ENCODE measurements at regions not wholly inside any gene's neighbourhood (a gene's known extent, or its start where the extent isn't known, plus 50 kb on each side); places are given as distances from the start of the nearest gene placed in this dataset.
A peak's percentile ranks its signal among the peaks of the same experiment; 100 is the strongest.
"Not testable (repeated sequence)": the region's sequence is repeated elsewhere in the genome, so short reads cannot be mapped to it uniquely, and the experiment has no call there.

- DNase-seq = not testable (repeated sequence)
These were observed 620.3 kb downstream of the ZWINT start for GRCh38 chr10:55740767-55741166.

GRCh38 chr10:55740110-55740509 lies 620.9 kb downstream of the ZWINT start:
- no peak for DNase-seq

DNA sequence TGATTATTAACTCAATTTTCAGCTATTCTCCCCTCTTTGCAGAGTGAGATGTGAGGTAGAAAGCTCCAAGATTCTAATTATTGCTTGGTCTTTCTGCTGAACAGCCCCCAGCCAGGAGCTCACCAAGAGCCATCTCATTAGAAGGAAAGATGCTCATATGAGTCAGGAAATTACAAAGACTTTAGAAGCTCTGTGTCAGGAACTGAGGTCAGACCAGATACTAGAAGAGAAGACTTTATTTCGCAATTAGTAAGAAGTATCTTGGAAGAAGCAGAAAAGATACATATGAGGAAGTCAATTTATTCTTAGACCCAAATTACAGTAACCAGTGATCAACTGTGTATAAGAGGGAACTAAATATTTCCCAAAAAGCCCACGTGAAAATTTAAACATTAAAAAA lies 626.9 kb downstream of the ZWINT start:
- no peak for DNase-seq

- DNase-seq = no peak
These were observed 656.1 kb downstream of the ZWINT start for GRCh38 chr10:55704950-55705349.

DNA sequence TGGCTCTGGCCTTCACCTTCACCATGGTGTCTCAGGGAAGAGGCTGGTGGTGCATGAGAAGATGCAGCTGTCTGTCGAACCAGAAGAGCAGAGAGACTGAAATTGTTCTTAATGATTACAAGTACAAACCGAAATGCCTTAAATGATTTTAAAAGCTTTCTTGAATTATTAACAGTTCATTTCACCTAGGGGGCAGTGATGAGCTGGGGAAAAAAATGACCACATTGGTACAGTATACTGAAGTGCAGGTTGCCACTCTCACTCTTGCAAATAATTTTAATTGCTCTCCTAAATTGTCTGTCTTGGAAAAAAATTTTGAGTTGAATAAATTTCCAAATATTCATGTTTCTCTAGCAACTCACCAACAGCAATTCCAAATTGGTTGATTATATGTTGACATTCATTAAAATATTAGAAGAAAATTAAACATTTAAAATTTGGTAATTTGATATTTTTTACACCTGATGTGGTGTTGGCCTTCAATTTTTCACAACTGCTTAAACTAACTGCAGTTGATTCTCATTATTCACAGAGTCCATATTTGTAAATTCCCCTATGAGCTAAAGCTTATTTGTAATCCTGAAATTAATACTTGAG lies 692.6 kb downstream of the ZWINT start:
- DNase-seq = peak; percentile 9

DNA sequence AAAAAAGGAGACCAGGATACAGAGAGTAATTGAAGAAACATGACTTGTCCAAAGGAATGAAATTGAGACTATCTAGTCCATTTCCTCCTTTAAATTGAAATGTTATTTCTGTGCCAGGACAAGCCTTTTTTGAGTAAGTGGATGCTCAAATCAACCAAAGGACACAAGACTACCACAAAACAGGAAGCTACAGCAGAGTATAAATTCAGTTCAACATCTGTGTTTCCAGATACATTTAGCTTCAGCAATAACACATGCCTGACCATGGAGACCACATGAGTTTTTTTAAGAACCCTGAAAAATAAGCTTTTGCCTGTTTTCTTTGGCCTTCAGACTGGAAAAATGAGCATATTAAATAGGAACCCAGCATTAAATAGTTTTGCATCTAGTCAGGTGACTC lies 707.5 kb downstream of the ZWINT start:
- DNase-seq = no peak

GRCh38 chr10:55641601-55642000 lies 719.5 kb downstream of the ZWINT start:
- DNase-seq = no peak

- DNase-seq = peak; percentile 48
These were observed 729.9 kb downstream of the ZWINT start for GRCh38 chr10:55631071-55631654.

DNA sequence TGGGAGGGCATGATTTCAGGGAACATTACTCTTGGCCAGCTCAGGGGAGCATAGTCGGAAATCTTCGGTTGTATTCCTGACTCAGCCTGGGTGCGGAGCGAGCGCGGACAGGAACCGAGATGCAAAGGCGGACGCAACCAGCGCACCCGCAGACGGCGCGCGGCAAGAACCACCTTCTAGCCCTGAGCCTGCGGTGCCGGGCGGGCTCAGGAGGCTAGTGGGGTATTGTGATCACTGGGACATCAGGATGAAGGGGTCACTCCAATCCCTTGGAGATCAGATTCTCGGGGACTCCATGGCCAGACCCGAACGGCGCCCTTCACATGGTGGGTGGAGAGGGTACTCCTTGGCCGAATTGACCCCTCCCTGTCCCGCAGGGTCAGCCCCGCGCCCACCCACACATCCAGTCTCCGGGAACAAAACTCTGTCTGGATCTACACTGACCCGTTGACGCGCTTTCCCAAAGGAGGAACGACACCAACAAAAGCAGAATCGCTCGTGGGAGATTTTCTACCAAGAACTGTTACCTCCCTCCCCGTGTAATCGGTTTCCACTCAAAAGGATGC lies 730.5 kb downstream of the ZWINT start:
- no peak for DNase-seq

- DNase-seq = peak; percentile 29
These were observed 731.1 kb downstream of the ZWINT start for GRCh38 chr10:55629793-55630490.

- no peak for DNase-seq
These were observed 732.8 kb downstream of the ZWINT start for GRCh38 chr10:55628260-55628701.

GRCh38 chr10:55627501-55628051 lies 733.5 kb downstream of the ZWINT start:
- DNase-seq = no peak

DNA sequence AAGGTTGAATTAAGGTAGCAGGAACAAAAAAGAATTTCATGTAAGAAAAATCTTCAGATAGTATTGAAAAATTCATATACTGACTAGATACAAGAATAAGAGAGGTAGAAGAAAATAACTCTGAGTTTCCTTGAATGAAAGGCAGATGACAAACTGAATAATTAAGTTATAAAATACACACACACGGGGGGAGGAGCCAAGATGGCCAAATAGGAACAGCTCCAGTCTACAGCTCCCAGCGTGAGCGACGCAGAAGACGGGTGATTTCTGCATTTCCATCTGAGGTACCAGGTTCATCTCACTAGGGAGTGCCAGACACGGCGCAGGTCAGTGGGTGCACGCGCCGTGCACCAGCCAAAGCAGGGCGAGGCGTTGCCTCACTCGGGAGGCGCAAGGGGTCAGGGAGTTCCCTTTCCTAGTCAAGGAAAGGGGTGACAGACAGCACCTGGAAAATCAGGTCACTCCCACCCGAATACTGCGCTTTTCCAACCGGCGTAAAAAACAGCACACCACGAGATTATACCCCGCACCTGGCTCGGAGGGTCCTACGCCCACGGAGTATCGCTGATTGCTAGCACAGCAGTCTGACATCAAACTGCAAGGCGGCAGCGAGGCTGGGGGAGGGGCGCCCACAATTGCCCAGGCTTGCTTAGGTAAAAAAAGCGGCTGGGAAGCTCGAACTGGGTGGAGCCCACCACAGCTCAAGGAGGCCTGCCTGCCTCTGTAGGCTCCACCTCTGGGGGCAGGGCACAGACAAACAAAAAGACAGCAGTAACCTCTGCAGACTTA lies 759.2 kb downstream of the ZWINT start:
- DNase-seq = not testable (repeated sequence)

DNA sequence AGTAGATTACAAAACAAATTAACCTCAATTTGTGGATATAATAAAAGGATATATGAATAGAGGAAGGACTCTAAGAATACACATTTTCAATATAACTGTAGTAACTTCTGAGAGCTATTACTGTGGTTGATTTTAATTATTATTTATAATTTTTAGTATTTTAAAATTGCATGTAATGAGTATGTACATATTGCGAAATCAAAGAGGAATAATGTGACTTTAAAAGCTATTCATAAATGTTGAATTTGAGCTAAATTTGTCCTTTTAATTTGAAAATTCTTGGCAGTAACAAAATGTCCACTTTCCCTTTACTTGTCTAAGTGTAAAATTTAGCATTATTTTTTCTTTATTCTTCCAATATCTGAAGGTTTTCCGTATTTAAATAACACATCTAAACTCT lies 750.6 kb upstream of the PCDH15 start:
- no peak for DNase-seq

GRCh38 chr10:55550236-55550635 lies 749.2 kb upstream of the PCDH15 start:
- DNase-seq = no peak

DNA sequence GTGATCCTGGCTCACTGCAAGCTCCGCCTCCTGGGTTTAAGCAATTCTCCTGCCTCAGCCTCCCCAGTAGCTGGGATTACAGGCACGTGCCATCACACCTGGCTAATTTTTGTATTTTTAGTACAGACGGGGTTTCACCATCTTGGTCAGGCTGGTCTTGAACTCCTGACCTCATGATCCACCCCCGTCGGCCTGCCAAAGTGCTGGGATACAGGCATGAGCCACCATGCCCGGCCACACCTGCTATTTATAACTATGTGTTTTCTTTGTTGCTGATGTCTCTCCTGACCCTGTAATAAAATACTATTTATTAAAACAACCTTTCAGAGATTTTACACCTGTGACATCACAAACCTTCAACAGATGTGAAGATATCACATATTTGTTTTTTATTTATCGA lies 736.5 kb upstream of the PCDH15 start:
- DNase-seq = not testable (repeated sequence)

DNA sequence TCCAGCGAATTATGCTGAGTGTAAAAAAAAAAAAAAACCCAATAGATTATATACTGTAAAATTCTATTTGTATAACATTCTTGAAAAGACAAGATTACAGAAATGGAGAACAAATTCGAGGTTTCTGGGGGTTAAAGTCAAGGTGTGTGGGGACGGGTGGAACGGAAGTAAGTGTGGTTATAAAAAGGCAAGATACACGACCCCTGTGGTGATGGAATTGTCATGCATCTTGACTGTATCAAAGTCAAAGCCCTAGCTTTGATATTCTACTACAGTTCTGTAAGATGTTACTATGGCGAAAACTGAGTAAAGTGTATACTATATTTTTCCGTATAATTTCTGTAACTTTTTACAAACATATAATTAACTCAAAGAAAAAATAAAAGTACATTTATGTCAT lies 718.2 kb upstream of the PCDH15 start:
- DNase-seq = no peak

DNA sequence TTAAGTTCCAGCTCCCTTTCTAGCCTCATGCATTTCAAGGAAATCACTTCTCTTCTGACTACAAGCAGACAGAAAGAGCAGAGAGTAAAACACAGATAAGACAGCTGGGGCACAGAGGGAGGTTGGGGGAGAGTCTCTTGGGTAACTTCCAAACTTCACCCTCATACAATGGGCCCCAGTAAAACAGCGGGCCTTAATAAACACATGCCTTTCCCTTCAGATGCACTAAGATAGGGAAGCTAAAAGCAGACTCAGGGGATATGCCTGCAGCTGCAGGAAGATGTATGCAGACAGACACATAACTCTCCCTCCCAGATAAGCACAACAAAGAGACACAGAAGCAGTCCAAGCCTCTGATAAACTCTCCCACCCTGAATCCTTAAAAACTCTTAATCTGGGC lies 717.4 kb upstream of the PCDH15 start:
- not testable (repeated sequence) for DNase-seq

- DNase-seq = no peak
These were observed 708.1 kb upstream of the PCDH15 start for GRCh38 chr10:55509168-55509567.

GRCh38 chr10:55500931-55501559 lies 700.0 kb upstream of the PCDH15 start:
- peak; percentile 37 for DNase-seq

DNA sequence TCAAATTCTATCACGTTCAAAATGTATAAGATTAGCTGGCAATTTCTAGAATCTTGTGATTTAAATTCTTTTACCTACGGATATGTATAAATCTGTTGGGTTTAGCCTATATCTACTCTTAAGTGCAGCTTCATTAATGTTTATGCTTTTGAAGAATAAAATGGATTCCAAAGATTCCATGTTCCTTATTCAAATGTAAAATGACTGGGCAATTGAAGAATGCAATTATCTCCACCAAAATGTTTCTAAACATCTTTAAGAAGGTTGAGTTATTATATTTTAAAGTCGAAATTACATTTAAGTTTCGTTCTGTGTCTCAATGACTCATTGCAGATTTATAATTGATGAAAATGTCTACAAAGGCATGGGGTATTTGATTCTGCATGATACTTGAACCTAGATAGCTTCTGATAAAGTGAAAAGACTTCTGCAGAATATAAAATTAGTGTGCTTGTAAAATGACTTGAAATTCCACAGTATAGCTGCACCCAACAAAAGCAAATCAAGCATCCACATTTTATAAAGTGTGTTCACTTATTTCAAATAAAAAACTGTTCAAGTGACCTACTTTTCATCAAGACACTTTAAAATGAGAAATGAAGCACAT lies 697.0 kb upstream of the PCDH15 start:
- no peak for DNase-seq

GRCh38 chr10:55495555-55495954 lies 694.5 kb upstream of the PCDH15 start:
- no peak for DNase-seq

Measured in kidney glomerular epithelial cell (primary cell).